ENCODE measurements at regions not wholly inside any gene's neighbourhood (a gene's known extent, or its start where the extent isn't known, plus 50 kb on each side); places are given as distances from the start of the nearest gene placed in this dataset.

DNA sequence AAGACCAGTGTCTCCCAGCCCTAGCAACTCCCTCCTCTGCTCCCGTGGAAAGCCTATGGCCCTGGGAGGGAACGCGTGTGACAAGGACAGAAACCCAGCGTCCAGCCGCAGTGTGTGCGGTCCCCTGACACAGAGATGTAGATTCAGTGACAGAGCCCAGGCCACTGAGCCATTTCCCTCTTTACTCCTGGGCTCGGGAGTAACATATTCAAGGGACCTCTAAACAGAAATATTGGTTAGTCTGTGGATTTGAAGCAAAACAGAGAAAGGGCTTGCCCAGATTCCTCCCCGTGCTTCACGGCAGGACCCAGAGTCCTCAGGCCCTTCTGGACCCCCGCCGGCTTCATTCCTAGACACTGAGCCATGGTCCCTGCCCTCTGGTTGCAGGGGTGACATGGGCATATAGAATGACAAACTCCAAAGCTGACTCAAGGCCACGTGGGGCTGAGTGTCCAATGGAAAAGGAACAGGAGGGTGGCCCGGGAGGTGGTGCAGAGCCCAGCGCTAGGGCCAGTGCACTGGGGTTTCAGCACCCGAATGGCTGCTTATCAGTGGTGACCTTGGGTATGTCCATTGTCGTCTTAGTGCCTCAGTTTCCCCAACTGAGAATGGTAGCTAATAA, 248.2 kb downstream of the QKI start:
- TF ChIP-seq CTCF (IDR thresholded peaks at IDR 0.05; ENCODE audit: low read depth, low read length, poor library complexity, severe bottlenecking) (no peak), EZH2phosphoT487 (IDR thresholded peaks at IDR 0.05; ENCODE audit: borderline replicate concordance, low read length) (no peak)
